Brain microvascular endothelial cell (primary cell): ENCODE measurements at regions not wholly inside any gene's neighbourhood (a gene's known extent, or its start where the extent isn't known, plus 50 kb on each side); places are given as distances from the start of the nearest gene placed in this dataset.
"Not testable (repeated sequence)": the region's sequence is repeated elsewhere in the genome, so short reads cannot be mapped to it uniquely, and the experiment has no call there.

Source experiments
- DNase-seq: peaks from one replicate; pipeline ENCODE4 v3.0.0-alpha.2; 2020
- H3K27ac ChIP-seq: fragments of 250-450 bp; sonication (Bioruptor Pico); 2 replicates; pipeline ENCODE4 v1.5.1; 2020; ENCODE audit warnings: mild to moderate bottlenecking, moderate library complexity
- H3K27me3 ChIP-seq: fragments of 250-450 bp; sonication (Bioruptor Pico); replicated peaks from 2 replicates; pipeline ENCODE4 v1.5.1; 2020; ENCODE audit warnings: mild to moderate bottlenecking
- H3K36me3 ChIP-seq: fragments of 250-450 bp; sonication (Bioruptor Pico); replicated peaks from 2 replicates; pipeline ENCODE4 v1.5.1; 2020; ENCODE audit warnings: mild to moderate bottlenecking
- H3K4me3 ChIP-seq: 2 replicates; pipeline ENCODE4 v1.5.1; 2011; ENCODE audit warnings: low read depth, mild to moderate bottlenecking, control low read depth, low read length, moderate library complexity
- CTCF ChIP-seq: IDR thresholded peaks from 2 replicates; pipeline ENCODE4 v1.5.1; 2011; ENCODE audit warnings: low read depth, mild to moderate bottlenecking, moderate library complexity, low read length, control low read depth, inconsistent platforms; ENCODE audit errors: missing control alignments
- in situ Hi-C: cut with HindIII; loops from 2 replicates; pipeline ENCODE4 v1.10.0; 2017; ENCODE audit warnings: low sequenced_read_pairs, low pct_ligation_motif_present

- no peak overlapping the region for H3K27ac ChIP-seq
- H3K36me3 ChIP-seq: no peaks in the 10 kb centered on the region
- no peak for TF ChIP-seq CTCF
- in situ Hi-C loops: no loop called here
- no peak for DNase-seq
- H3K27me3 ChIP-seq: no peaks in the 10 kb centered on the region
- no peak overlapping the region for H3K4me3 ChIP-seq
Measured at GRCh38 chr13:58950911-58951310, 1212.8 kb downstream of the DIAPH3 start.

- Histone ChIP-seq H3K4me3 (no peak overlapping the region), H3K27ac (no peak overlapping the region), H3K36me3 (no peaks in the 10 kb centered on the region), H3K27me3 (no peaks in the 10 kb centered on the region)
- no peak for DNase-seq
- no peak for TF ChIP-seq CTCF
- in situ Hi-C loops: no loop called here
Measured at GRCh38 chr13:58953638-58954037, 1210.1 kb downstream of the DIAPH3 start.

- H3K36me3 ChIP-seq: no peaks in the 10 kb centered on the region
- TF ChIP-seq CTCF: no peak
- in situ Hi-C loops: no loop called here
Measured at GRCh38 chr13:58955546-58956385, 1208.0 kb downstream of the DIAPH3 start.

GRCh38 chr13:58958097-58958496 is 1205.6 kb downstream of the DIAPH3 start:
- H3K27me3 ChIP-seq, H3K36me3 ChIP-seq, H3K4me3 ChIP-seq, H3K27ac ChIP-seq, in situ Hi-C loops, DNase-seq: not testable (repeated sequence)

More at GRCh38 chr13:58955546-58956385, 1208.0 kb downstream of the DIAPH3 start:
- Histone ChIP-seq H3K4me3 (no peak overlapping the region), H3K27ac (no peak overlapping the region), H3K27me3 (no peaks in the 10 kb centered on the region)
- DNase-seq: no peak

- no peak for DNase-seq
- H3K4me3 ChIP-seq: no peak overlapping the region
- no peak for TF ChIP-seq CTCF
- H3K27me3 ChIP-seq: no peaks in the 10 kb centered on the region
- in situ Hi-C loops: no loop called here
- no peak overlapping the region for H3K27ac ChIP-seq
- no peaks in the 10 kb centered on the region for H3K36me3 ChIP-seq
Measured at GRCh38 chr13:58960888-58961287, 1202.8 kb downstream of the DIAPH3 start.

- TF ChIP-seq CTCF: no peak
- no peak overlapping the region for H3K27ac ChIP-seq
- in situ Hi-C loops: no loop called here
Measured at GRCh38 chr13:58963321-58963720, 1200.4 kb downstream of the DIAPH3 start.

More at GRCh38 chr13:58963321-58963720, 1200.4 kb downstream of the DIAPH3 start:
- DNase-seq: no peak
- Histone ChIP-seq H3K4me3 (no peak overlapping the region), H3K27me3 (no peaks in the 10 kb centered on the region), H3K36me3 (no peaks in the 10 kb centered on the region)
